Muscle layer of duodenum (tissue), 2 donors: ENCODE measurements at regions not wholly inside any gene's neighbourhood (a gene's known extent, or its start where the extent isn't known, plus 50 kb on each side); places are given as distances from the start of the nearest gene placed in this dataset.

Experiments
- H3K27ac ChIP-seq: one replicate; pipeline ENCODE4 v1.7.0; 2013; ENCODE audit warnings: mild to moderate bottlenecking, low read length
- H3K27me3 ChIP-seq: one replicate; pipeline ENCODE4 v1.7.0; 2013; ENCODE audit warnings: low read depth, mild to moderate bottlenecking, control low read depth, low read length
- H3K36me3 ChIP-seq, 2 donors: one replicate each; pipeline ENCODE4 v1.7.0; 2013; ENCODE audit warnings: low read length in 2 of 2, control low read depth in 1 of 2, mild to moderate bottlenecking in 1 of 2; ENCODE audit not compliant: insufficient read depth in 2 of 2, control insufficient read depth in 1 of 2
- H3K4me1 ChIP-seq, 2 donors: one replicate each; pipeline ENCODE4 v1.7.0; 2013; ENCODE audit warnings: low read length in 2 of 2, mild to moderate bottlenecking in 2 of 2, control low read depth in 1 of 2, moderate library complexity in 1 of 2; ENCODE audit not compliant: insufficient read depth in 2 of 2, control insufficient read depth in 1 of 2
- H3K4me3 ChIP-seq, 2 donors: one replicate each; pipeline ENCODE4 v1.7.0; 2013; ENCODE audit warnings: low read length in 2 of 2, low read depth in 1 of 2, mild to moderate bottlenecking in 1 of 2
- H3K9me3 ChIP-seq, 2 donors: one replicate each; pipeline ENCODE4 v1.7.0; 2013; ENCODE audit warnings: low read length in 2 of 2, control low read depth in 1 of 2, mild to moderate bottlenecking in 1 of 2; ENCODE audit not compliant: control insufficient read depth in 1 of 2
- donor health status: healthy.

GRCh38 chr20:43241057-43241702 is 51.5 kb upstream of the PTPRT start:
- Histone ChIP-seq H3K27ac (no peak overlapping the region), H3K9me3 (peaks cover 0 to 7% of the 10 kb centered on the region in 2 donors), H3K4me3 (no peak overlapping the region), H3K4me1 (no peaks in the 10 kb centered on the region), H3K27me3 (no peaks in the 10 kb centered on the region), H3K36me3 (no peaks in the 10 kb centered on the region)
